Neutrophil (primary cell): ENCODE measurements at regions not wholly inside any gene's neighbourhood (a gene's known extent, or its start where the extent isn't known, plus 50 kb on each side); places are given as distances from the start of the nearest gene placed in this dataset.

Experiments
- H3K27ac ChIP-seq: fragments of 200-600 bp; sonication (generic); 2 replicates; pipeline ENCODE4 v1.5.1; 2016; ENCODE audit warnings: mild to moderate bottlenecking, moderate library complexity
- H3K27me3 ChIP-seq: fragments of 200-600 bp; sonication (generic); 2 replicates; pipeline ENCODE4 v1.6.0; 2016; ENCODE audit warnings: mild to moderate bottlenecking
- H3K36me3 ChIP-seq: fragments of 200-600 bp; sonication (generic); 2 replicates; pipeline ENCODE4 v1.5.1; 2017
- H3K4me1 ChIP-seq, 2 experiments: fragments of 200-600 bp in 1 of 2; sonication (generic) in 1 of 2; 1 replicate in 1 of 2; 2 replicates in 1 of 2; pipeline versions ENCODE4 v1.5.1 to v1.6.1; 2013 to 2016; ENCODE audit warnings: low read depth in 1 of 2, low read length in 1 of 2, mild to moderate bottlenecking in 1 of 2, moderate library complexity in 1 of 2; ENCODE audit not compliant: control insufficient read depth in 1 of 2, insufficient read depth in 1 of 2
- H3K4me3 ChIP-seq, 2 experiments: fragments of 200-600 bp in 1 of 2; sonication (generic) in 1 of 2; 1 replicate in 1 of 2; 2 replicates in 1 of 2; pipeline ENCODE4 v1.5.1; 2013 to 2016; ENCODE audit warnings: low read depth in 1 of 2, low read length in 1 of 2, mild to moderate bottlenecking in 1 of 2, moderate library complexity in 1 of 2
- H3K9me3 ChIP-seq: fragments of 200-600 bp; sonication (generic); 2 replicates; pipeline ENCODE4 v1.5.1; 2016
- TF ChIP-seq, protein P1 (sequence below): fragments of 200-600 bp; sonication (generic); IDR thresholded peaks from 2 replicates; pipeline ENCODE4 v1.5.1; 2016; ENCODE audit warnings: antibody characterized with exemption

DNA sequence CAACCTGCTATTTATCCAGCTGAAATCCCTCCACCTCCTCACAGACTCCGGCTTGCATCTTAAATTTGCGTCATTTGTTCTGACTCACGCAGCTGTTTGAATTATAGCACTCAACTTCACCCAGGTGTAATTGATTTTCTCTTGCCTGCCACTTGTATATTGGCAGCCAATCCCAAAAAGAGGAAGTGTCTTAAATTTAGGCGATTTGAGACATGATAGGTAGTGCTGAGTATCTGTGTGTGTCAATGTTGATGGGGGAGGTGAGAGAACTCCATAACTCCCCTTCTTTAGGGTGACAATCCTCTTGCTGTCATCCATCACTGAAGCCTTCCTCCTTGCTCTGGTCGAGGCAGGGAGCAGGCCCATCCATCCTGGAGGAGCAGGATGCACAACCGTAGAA lies 77.2 kb upstream of the TPRG1 start:
- Histone ChIP-seq H3K9me3 (no peaks in the 10 kb centered on the region), H3K4me3 (no peak overlapping the region), H3K27ac (no peak overlapping the region), H3K36me3 (no peaks in the 10 kb centered on the region), H3K4me1 (no peaks in the 10 kb centered on the region), H3K27me3 (peaks cover 5% of the 10 kb centered on the region)
- TF ChIP-seq, protein P1, sequence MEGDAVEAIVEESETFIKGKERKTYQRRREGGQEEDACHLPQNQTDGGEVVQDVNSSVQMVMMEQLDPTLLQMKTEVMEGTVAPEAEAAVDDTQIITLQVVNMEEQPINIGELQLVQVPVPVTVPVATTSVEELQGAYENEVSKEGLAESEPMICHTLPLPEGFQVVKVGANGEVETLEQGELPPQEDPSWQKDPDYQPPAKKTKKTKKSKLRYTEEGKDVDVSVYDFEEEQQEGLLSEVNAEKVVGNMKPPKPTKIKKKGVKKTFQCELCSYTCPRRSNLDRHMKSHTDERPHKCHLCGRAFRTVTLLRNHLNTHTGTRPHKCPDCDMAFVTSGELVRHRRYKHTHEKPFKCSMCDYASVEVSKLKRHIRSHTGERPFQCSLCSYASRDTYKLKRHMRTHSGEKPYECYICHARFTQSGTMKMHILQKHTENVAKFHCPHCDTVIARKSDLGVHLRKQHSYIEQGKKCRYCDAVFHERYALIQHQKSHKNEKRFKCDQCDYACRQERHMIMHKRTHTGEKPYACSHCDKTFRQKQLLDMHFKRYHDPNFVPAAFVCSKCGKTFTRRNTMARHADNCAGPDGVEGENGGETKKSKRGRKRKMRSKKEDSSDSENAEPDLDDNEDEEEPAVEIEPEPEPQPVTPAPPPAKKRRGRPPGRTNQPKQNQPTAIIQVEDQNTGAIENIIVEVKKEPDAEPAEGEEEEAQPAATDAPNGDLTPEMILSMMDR: no peak

DNA sequence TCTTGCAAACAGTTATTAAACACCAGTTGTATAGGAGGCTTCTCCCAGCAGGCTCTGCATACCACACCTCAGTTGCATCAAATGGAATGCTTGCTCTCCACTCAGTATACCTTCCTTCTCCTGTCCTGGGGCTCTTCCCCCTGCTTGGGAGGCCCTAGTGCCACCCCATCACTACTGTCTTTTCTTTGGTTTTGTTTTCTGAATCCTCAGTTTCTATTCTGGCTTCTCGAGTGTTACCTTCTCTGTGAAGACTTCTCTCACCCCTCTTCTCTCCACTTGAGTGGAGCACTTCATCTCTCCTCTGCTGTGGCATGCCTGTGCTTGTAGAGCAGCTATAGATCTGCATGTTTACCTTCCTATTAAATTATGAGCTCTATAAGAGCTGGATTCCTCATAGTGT lies 75.7 kb upstream of the TPRG1 start:
- Histone ChIP-seq H3K4me3 (no peak overlapping the region), H3K4me1 (no peaks in the 10 kb centered on the region), H3K36me3 (no peaks in the 10 kb centered on the region), H3K27me3 (peaks cover 1% of the 10 kb centered on the region), H3K9me3 (no peaks in the 10 kb centered on the region), H3K27ac (no peak overlapping the region)
- TF ChIP-seq, protein P1: no peak

DNA sequence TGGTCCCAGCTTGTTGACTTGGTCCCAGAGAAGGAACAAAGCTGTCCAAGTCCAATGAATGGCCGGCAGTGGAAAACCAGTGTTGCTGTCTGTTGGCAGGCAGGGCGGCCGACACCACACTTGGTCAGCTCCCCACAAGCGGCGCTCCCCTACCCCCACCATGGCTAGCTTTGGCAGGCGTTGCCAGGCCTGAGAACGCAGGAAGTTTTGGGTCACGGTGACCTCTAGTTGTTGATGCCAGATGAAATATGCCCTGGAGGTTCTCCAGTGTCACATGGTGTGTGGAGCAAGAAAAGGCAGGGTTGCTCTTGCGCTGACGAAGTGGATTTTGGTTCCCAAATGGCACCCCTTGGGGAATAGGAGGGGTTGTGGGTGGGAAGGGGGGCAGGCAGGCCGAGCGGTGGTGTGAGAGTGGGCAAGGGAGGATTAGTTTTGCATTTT lies 72.7 kb upstream of the TPRG1 start:
- no peaks in the 10 kb centered on the region for H3K27me3 ChIP-seq
- no peak overlapping the region for H3K4me3 ChIP-seq
- no peaks in the 10 kb centered on the region for H3K36me3 ChIP-seq
- no peaks in the 10 kb centered on the region for H3K9me3 ChIP-seq
- H3K27ac ChIP-seq: no peak overlapping the region
- TF ChIP-seq, protein P1: no peak
- H3K4me1 ChIP-seq: no peaks in the 10 kb centered on the region

DNA sequence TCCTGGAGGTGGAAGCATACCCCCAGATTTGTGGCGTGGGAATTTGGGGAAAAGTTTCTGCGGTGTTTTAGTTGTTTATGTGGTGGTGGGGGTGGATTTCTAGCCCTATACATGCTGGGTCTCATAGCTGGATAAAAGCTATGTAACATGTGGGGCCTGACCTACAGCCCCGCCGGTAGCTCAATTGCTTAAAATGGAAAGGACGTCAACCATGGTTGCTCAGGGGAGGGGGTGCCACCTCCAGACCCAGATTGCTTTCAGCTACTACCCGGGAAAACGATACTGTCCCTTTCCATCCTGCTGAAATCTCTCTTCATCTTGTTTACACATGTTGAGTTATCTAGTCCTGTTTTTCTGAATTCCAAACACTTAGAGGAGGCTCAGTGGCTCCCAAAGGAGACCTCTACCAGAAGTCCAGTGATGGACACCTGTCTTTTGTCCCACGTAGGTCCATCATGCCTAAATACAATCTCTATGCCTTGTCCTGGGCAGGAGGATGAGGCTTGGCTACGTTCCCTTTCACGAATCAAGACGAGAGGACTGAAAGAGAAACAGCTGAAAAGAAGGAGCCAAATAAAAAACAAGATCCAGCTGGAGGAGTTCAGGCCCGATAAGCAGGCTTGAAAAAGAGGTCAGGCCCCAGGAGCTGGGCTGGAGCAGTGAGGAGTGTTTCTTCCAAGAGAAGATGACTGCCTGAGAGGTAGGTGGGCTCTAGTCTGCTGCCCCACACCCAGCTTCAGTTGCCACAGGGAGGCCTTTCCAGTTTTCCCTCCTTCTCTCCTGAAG lies 72.1 kb upstream of the TPRG1 start:
- Histone ChIP-seq H3K4me3 (no peak overlapping the region), H3K4me1 (no peaks in the 10 kb centered on the region), H3K27me3 (no peaks in the 10 kb centered on the region), H3K27ac (no peak overlapping the region), H3K9me3 (no peaks in the 10 kb centered on the region), H3K36me3 (no peaks in the 10 kb centered on the region)
- TF ChIP-seq, protein P1: no peak

DNA sequence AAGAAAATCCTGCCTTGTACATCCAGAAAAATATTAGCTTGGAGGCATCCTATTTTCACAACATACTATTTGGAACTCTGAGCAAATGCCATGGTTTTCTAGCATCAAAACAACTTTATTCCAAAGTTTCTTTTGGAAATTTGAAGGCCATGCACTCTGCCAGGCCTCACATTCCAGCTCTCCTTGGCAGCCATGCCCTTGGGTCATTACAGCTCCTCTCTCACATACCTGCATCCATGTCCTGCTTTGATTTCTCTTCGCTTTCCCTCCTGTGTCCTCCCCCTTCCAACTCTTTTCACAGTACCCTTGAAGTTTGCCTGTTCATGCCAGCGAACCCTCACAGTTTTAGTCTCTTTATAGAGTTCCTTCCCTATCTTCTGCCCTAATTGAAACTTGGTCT lies 70.9 kb upstream of the TPRG1 start:
- Histone ChIP-seq H3K4me1 (no peaks in the 10 kb centered on the region), H3K27ac (no peak overlapping the region), H3K4me3 (no peak overlapping the region), H3K36me3 (no peaks in the 10 kb centered on the region), H3K27me3 (no peaks in the 10 kb centered on the region), H3K9me3 (no peaks in the 10 kb centered on the region)
- TF ChIP-seq, protein P1: no peak
